ENCODE measurements at regions not wholly inside any gene's neighbourhood (a gene's known extent, or its start where the extent isn't known, plus 50 kb on each side); places are given as distances from the start of the nearest gene placed in this dataset.

DNA sequence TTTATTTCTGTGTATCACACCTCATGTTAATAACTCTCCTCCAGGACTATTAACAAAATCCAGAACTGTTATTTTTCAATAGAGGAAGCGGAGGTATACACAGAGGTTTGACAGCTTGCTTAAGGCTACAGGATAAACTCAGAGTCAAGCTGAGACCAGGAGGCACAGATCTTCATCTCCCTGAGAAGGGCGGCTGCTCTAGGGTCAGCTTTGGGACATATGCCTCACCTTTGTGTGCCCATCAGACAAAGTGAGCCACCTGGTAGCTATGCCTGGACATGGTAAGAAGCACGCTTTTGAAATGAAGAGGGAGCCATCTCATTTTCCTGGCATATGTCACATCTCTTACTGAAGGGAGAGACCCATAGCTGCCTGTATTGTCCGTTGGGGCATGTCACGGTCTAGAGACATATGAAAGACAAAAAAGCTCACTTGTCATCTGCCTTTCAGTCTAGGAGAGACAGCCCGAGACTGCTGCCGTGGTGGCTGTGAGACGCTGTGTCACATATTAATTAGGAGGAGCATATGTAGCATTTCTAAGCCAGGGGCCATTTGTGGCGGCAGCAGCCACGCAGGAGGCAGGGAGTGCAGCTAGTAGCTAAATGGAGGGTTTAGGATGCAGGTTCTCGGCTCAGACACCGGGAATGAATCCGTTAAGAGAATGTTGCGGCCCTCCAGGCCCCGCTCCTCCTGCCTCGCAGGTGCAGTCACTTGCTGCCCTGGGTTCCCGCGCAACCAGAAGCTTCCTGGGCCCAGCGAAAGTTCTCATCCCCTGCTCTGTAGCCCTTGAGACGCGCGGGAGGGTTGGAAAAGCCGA lies 161.3 kb upstream of the C1orf21 start:
- TF ChIP-seq, protein P1, sequence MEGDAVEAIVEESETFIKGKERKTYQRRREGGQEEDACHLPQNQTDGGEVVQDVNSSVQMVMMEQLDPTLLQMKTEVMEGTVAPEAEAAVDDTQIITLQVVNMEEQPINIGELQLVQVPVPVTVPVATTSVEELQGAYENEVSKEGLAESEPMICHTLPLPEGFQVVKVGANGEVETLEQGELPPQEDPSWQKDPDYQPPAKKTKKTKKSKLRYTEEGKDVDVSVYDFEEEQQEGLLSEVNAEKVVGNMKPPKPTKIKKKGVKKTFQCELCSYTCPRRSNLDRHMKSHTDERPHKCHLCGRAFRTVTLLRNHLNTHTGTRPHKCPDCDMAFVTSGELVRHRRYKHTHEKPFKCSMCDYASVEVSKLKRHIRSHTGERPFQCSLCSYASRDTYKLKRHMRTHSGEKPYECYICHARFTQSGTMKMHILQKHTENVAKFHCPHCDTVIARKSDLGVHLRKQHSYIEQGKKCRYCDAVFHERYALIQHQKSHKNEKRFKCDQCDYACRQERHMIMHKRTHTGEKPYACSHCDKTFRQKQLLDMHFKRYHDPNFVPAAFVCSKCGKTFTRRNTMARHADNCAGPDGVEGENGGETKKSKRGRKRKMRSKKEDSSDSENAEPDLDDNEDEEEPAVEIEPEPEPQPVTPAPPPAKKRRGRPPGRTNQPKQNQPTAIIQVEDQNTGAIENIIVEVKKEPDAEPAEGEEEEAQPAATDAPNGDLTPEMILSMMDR (conservative IDR thresholded peaks at IDR 0.05), result no peak
- TF ChIP-seq ZFX (IDR thresholded peaks at IDR 0.05), result no peak

Data from C4-2B (cell line).